Karpas-422 (cell line): ENCODE measurements at regions not wholly inside any gene's neighbourhood (a gene's known extent, or its start where the extent isn't known, plus 50 kb on each side); places are given as distances from the start of the nearest gene placed in this dataset.

Experiments
- DNase-seq: peaks from one replicate; pipeline ENCODE4 v3.0.0-alpha.2; 2015
- H2AFZ ChIP-seq: fragments of 200-600 bp; sonication (generic); 2 replicates; pipeline ENCODE4 v1.6.1; 2014; ENCODE audit warnings: antibody characterized with exemption, low read length, mixed read lengths
- H3K27ac ChIP-seq: fragments of 200-600 bp; sonication (generic); 2 replicates; pipeline ENCODE4 v1.5.1; 2014; ENCODE audit warnings: mild to moderate bottlenecking, low read length, moderate library complexity
- H3K27me3 ChIP-seq: fragments of 200-600 bp; sonication (generic); 2 replicates; pipeline ENCODE4 v1.6.1; 2014; ENCODE audit warnings: low read length, mixed read lengths
- H3K36me3 ChIP-seq: fragments of 200-600 bp; sonication (generic); 2 replicates; pipeline ENCODE4 v1.6.1; 2014; ENCODE audit warnings: low read length, mixed read lengths; ENCODE audit not compliant: insufficient read depth
- H3K4me1 ChIP-seq: fragments of 200-600 bp; sonication (generic); 2 replicates; pipeline ENCODE4 v1.6.1; 2014; ENCODE audit warnings: mild to moderate bottlenecking, low read length, mixed read lengths
- H3K4me2 ChIP-seq: fragments of 200-600 bp; sonication (generic); 2 replicates; pipeline ENCODE4 v1.6.1; 2014; ENCODE audit warnings: low read length, low read depth, mild to moderate bottlenecking; ENCODE audit not compliant: poor library complexity, severe bottlenecking
- H3K4me3 ChIP-seq: fragments of 200-600 bp; sonication (generic); 2 replicates; pipeline ENCODE4 v1.5.1; 2014; ENCODE audit warnings: mild to moderate bottlenecking, antibody characterized with exemption, low read length, mixed read lengths
- H3K79me2 ChIP-seq: fragments of 200-600 bp; sonication (generic); 2 replicates; pipeline ENCODE4 v1.6.1; 2014; ENCODE audit warnings: mild to moderate bottlenecking, low read length, mixed read lengths
- H3K9ac ChIP-seq: fragments of 200-600 bp; sonication (generic); 2 replicates; pipeline ENCODE4 v1.6.0; 2014; ENCODE audit warnings: low read length
- H3K9me2 ChIP-seq: fragments of 200-600 bp; sonication (generic), shearing (Covaris generic); replicated peaks from 2 replicates; pipeline ENCODE4 v1.6.0; 2014; ENCODE audit warnings: mild to moderate bottlenecking, low read length, moderate library complexity; ENCODE audit not compliant: insufficient read depth
- H3K9me3 ChIP-seq: fragments of 300-700, 200-600 bp; sonication (generic); 2 replicates; pipeline ENCODE4 v1.6.1; 2014; ENCODE audit warnings: low read length, mixed read lengths
- H4K20me1 ChIP-seq: fragments of 200-600 bp; sonication (generic); 2 replicates; pipeline ENCODE4 v1.6.1; 2014; ENCODE audit warnings: mild to moderate bottlenecking, antibody characterized with exemption, low read length, low read depth; ENCODE audit not compliant: insufficient read depth

- H3K9me2 ChIP-seq = no peaks in the 10 kb centered on the region
Observed at GRCh38 chr16:25637236-25637635, 54.5 kb upstream of the HS3ST4 start.

GRCh38 chr16:25636662-25637061 is 55.1 kb upstream of the HS3ST4 start:
- H3K79me2 ChIP-seq = no peaks in the 10 kb centered on the region
- H3K9me2 ChIP-seq = no peaks in the 10 kb centered on the region
- no peaks in the 10 kb centered on the region for H3K9me3 ChIP-seq
- no peak overlapping the region for H3K4me3 ChIP-seq
- no peak overlapping the region for H3K27ac ChIP-seq
- H3K4me1 ChIP-seq = no peaks in the 10 kb centered on the region
- H3K9ac ChIP-seq = no peak overlapping the region
- no peaks in the 10 kb centered on the region for H4K20me1 ChIP-seq
- H3K27me3 ChIP-seq = no peaks in the 10 kb centered on the region
- no peak for DNase-seq
- no peaks in the 10 kb centered on the region for H3K36me3 ChIP-seq
- H2AFZ ChIP-seq = no peak overlapping the region
- H3K4me2 ChIP-seq = no peak overlapping the region

More at GRCh38 chr16:25637236-25637635, 54.5 kb upstream of the HS3ST4 start:
- DNase-seq = no peak
- no peaks in the 10 kb centered on the region for H3K79me2 ChIP-seq
- no peak overlapping the region for H3K9ac ChIP-seq
- no peaks in the 10 kb centered on the region for H3K36me3 ChIP-seq
- H3K27me3 ChIP-seq = no peaks in the 10 kb centered on the region
- no peak overlapping the region for H2AFZ ChIP-seq
- H3K4me1 ChIP-seq = no peaks in the 10 kb centered on the region
- H3K27ac ChIP-seq = no peak overlapping the region
- H3K4me2 ChIP-seq = no peak overlapping the region
- no peak overlapping the region for H3K4me3 ChIP-seq
- no peaks in the 10 kb centered on the region for H4K20me1 ChIP-seq
- H3K9me3 ChIP-seq = no peaks in the 10 kb centered on the region

GRCh38 chr16:25635454-25635853 is 56.3 kb upstream of the HS3ST4 start:
- Histone ChIP-seq H3K27ac (no peak overlapping the region), H3K4me1 (no peaks in the 10 kb centered on the region), H2AFZ (no peak overlapping the region), H3K9me2 (no peaks in the 10 kb centered on the region), H3K9ac (no peak overlapping the region), H3K27me3 (no peaks in the 10 kb centered on the region), H3K79me2 (no peaks in the 10 kb centered on the region), H3K9me3 (no peaks in the 10 kb centered on the region), H3K4me2 (no peak overlapping the region), H4K20me1 (no peaks in the 10 kb centered on the region), H3K4me3 (no peak overlapping the region), H3K36me3 (no peaks in the 10 kb centered on the region)
- no peak for DNase-seq

GRCh38 chr16:25633549-25633948 is 58.2 kb upstream of the HS3ST4 start:
- Histone ChIP-seq H3K9ac (no peak overlapping the region), H3K27ac (no peak overlapping the region), H3K4me1 (no peaks in the 10 kb centered on the region), H3K79me2 (no peaks in the 10 kb centered on the region), H4K20me1 (no peaks in the 10 kb centered on the region), H3K9me3 (no peaks in the 10 kb centered on the region), H3K4me3 (no peak overlapping the region), H3K36me3 (no peaks in the 10 kb centered on the region), H3K4me2 (no peak overlapping the region), H3K9me2 (no peaks in the 10 kb centered on the region), H3K27me3 (no peaks in the 10 kb centered on the region), H2AFZ (no peak overlapping the region)
- no peak for DNase-seq

GRCh38 chr16:25628766-25629165 is 63.0 kb upstream of the HS3ST4 start:
- no peaks in the 10 kb centered on the region for H3K79me2 ChIP-seq
- no peak for DNase-seq
- H3K4me2 ChIP-seq = no peak overlapping the region
- no peaks in the 10 kb centered on the region for H3K4me1 ChIP-seq
- H4K20me1 ChIP-seq = no peaks in the 10 kb centered on the region
- H3K9me2 ChIP-seq = no peaks in the 10 kb centered on the region
- H3K9me3 ChIP-seq = no peaks in the 10 kb centered on the region
- H3K36me3 ChIP-seq = no peaks in the 10 kb centered on the region
- H2AFZ ChIP-seq = no peak overlapping the region
- no peak overlapping the region for H3K27ac ChIP-seq
- no peaks in the 10 kb centered on the region for H3K27me3 ChIP-seq
- no peak overlapping the region for H3K9ac ChIP-seq
- H3K4me3 ChIP-seq = no peak overlapping the region

GRCh38 chr16:25627641-25628040 is 64.1 kb upstream of the HS3ST4 start:
- H3K4me1 ChIP-seq = no peaks in the 10 kb centered on the region
- DNase-seq = no peak

GRCh38 chr16:25626172-25626571 is 65.6 kb upstream of the HS3ST4 start:
- Histone ChIP-seq H3K4me1 (no peaks in the 10 kb centered on the region), H3K36me3 (no peaks in the 10 kb centered on the region), H3K27ac (no peak overlapping the region), H3K9me2 (no peaks in the 10 kb centered on the region), H3K79me2 (no peaks in the 10 kb centered on the region), H4K20me1 (no peaks in the 10 kb centered on the region), H2AFZ (no peak overlapping the region), H3K4me3 (no peak overlapping the region), H3K4me2 (no peak overlapping the region), H3K9ac (no peak overlapping the region), H3K9me3 (no peaks in the 10 kb centered on the region), H3K27me3 (no peaks in the 10 kb centered on the region)
- DNase-seq = no peak

More at GRCh38 chr16:25627641-25628040, 64.1 kb upstream of the HS3ST4 start:
- Histone ChIP-seq H4K20me1 (no peaks in the 10 kb centered on the region), H3K36me3 (no peaks in the 10 kb centered on the region), H3K9me2 (no peaks in the 10 kb centered on the region), H3K4me2 (no peak overlapping the region), H3K27me3 (no peaks in the 10 kb centered on the region), H3K79me2 (no peaks in the 10 kb centered on the region), H3K27ac (no peak overlapping the region), H2AFZ (no peak overlapping the region), H3K9ac (no peak overlapping the region), H3K4me3 (no peak overlapping the region), H3K9me3 (no peaks in the 10 kb centered on the region)

GRCh38 chr16:25625620-25626019 is 66.1 kb upstream of the HS3ST4 start:
- DNase-seq = no peak

GRCh38 chr16:25614716-25615265 is 77.0 kb upstream of the HS3ST4 start:
- Histone ChIP-seq H3K9me2 (no peaks in the 10 kb centered on the region), H4K20me1 (no peaks in the 10 kb centered on the region), H3K4me2 (no peak overlapping the region), H3K9me3 (no peaks in the 10 kb centered on the region), H3K36me3 (no peaks in the 10 kb centered on the region), H3K27me3 (no peaks in the 10 kb centered on the region), H3K79me2 (no peaks in the 10 kb centered on the region), H3K4me3 (no peak overlapping the region), H3K27ac (no peak overlapping the region), H3K4me1 (no peaks in the 10 kb centered on the region), H3K9ac (no peak overlapping the region), H2AFZ (no peak overlapping the region)
- DNase-seq = no peak

More at GRCh38 chr16:25625620-25626019, 66.1 kb upstream of the HS3ST4 start:
- no peak overlapping the region for H3K9ac ChIP-seq
- H3K4me2 ChIP-seq = no peak overlapping the region
- no peaks in the 10 kb centered on the region for H3K79me2 ChIP-seq
- no peak overlapping the region for H2AFZ ChIP-seq
- no peaks in the 10 kb centered on the region for H3K27me3 ChIP-seq
- H3K4me1 ChIP-seq = no peaks in the 10 kb centered on the region
- H3K27ac ChIP-seq = no peak overlapping the region
- no peaks in the 10 kb centered on the region for H3K9me3 ChIP-seq
- no peaks in the 10 kb centered on the region for H4K20me1 ChIP-seq
- H3K9me2 ChIP-seq = no peaks in the 10 kb centered on the region
- H3K4me3 ChIP-seq = no peak overlapping the region
- H3K36me3 ChIP-seq = no peaks in the 10 kb centered on the region
